CD1c-positive myeloid dendritic cell (primary cell): ENCODE measurements at regions not wholly inside any gene's neighbourhood (a gene's known extent, or its start where the extent isn't known, plus 50 kb on each side); places are given as distances from the start of the nearest gene placed in this dataset.
A peak's percentile ranks its signal among the peaks of the same experiment; 100 is the strongest.
"Not testable (repeated sequence)": the region's sequence is repeated elsewhere in the genome, so short reads cannot be mapped to it uniquely, and the experiment has no call there.

Experiments used
- DNase-seq: peaks from one replicate; pipeline ENCODE4 v3.0.0-alpha.2; 2016; ENCODE audit errors: extremely low spot score

GRCh38 chr13:50156561-50157127, 141.4 kb downstream of the KCNRG start:
- no peak for DNase-seq

DNA sequence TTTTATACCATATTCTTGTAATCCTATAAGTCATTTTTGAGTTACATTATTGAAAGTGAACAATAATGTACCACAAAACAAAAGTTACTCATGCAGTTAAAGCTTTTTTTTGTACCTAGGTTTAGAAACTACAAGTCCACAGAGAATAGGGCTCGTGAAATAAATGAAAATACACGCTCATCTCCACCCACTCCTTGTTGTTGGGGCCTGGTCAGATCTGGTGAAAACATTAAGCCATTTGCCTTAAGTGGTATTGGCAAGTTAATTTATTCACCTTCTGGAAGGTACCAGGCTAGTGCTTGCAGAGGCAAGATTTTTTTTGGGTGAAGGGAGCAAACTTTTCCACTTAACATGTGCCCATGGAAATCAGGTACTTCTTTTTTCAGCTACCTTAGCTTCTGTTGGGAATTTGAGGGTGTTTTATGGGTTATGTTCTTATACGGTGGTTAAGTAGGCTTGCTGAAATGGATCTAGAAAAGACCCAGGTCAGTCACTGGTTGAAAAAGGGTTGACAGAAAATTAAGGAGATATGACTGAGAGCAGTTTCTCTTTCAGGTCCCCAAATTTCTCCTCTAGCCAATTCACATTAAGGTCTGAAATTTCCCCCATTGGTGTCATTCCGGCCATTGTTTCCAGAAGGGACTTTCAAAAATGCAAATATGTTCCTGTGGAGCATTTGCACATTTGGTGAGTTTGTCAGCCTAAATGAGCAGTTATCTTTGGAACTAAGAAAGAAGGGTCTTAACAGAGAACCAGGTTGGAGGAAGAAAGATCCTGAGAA, 143.3 kb downstream of the KCNRG start:
- DNase-seq, result no peak

DNA sequence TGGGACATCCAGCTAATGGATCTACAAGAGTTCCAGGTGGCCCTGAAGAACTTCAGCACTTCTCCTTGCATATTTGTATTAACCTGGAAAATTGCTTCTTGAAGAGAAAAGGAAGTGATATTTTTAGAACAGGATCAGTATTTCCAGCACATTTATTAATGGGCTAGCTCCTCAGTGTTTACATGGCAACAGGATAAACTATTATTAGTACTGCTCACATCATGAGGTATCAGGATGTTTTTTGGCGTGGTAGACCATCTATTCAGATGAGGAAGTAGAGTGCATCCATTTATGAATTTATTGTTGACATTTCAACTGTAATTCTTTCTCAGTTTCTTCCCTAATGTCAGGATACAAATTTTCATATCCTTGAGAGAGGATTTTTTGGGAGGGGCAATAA, 144.4 kb downstream of the KCNRG start:
- no peak for DNase-seq

DNA sequence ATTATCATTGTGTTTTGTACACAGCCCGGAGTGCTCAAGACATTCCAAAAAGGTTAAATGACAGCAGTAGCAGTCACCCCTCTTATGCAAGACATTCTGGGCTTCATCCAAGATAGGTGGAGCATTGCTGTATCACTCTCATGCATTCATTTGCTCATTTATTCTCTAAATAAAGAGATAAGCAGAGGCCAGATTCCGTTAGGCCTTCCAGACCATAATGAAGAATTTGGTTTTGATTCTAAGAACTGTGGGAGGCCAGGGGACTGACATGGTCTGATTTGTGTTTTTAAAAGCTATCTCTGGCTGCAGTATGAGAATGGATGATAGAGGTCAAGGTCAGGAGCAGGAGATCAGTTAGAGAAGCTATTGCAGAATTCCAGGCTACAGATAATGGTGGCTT, 145.8 kb downstream of the KCNRG start:
- DNase-seq, result no peak

DNA sequence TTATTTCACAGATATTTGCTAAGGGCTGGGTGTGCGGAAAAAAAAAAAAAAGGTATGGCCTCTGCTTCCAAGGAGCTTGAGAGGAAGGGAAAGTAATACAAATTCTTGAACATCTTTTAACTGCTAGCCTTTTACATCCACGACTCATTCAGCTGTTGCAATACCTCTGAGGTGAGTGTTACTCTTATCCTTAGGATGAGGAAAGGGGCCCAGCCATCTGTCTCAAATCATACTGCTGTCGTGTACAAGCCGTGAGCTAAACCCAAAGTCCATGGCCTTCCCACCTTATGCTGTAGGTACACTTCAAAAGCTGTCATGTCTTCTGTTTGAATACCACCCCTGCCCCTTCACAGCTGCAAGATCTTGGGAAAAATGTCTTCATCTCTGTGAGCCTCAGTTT, 146.8 kb downstream of the KCNRG start:
- no peak for DNase-seq

DNA sequence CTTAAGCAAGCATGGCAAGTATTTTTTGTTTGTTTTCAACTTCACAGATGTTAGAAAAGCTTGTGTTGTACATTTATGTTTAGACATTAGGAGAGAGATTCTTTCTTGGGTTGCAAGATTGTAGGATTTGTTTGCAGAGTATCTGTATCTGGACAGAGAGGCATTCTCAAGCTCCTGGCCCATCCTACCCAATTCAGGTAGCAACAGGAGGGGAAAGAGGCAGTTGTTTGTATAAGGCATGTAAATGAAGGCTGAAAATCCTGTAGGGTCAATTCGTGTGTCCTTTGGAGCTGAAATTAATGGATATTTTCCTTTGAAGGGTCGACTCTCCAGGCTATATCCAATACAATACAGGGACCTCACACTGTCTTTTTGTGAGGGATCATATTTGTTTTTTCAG, 147.3 kb downstream of the KCNRG start:
- DNase-seq, result no peak

DNA sequence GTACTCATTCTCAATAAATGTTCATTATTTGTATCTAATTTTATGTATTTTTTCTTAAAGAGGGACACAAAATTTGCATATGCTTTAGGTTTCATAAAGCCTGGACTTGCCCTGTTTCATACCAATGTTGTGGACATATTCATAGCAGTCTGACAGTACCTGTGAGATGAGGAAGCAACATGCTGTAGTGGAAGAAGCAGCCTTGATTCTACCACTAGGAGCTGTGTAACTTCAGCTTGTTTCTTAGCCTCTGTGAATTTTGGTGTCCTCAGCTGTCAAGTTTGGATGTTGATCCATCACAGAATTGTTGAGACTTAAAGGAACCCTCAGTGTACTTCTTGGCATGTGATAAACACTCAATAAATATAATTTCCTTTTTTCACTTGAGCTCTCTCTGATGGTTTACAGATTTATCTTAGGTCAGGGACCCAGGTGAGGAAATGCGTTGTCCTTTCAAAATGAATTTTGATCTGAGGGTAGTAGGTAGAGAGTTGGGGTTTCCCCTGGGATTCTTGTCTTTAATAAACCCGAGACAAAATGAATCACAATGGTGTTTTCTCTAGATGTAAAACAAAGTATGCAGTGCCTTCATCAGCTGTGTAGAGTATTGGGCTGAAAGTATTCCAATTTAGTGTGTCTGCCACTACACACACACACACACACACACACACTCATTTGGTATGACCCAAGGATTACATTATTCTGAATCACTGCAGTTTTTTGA, 152.1 kb downstream of the KCNRG start:
- no peak for DNase-seq

DNA sequence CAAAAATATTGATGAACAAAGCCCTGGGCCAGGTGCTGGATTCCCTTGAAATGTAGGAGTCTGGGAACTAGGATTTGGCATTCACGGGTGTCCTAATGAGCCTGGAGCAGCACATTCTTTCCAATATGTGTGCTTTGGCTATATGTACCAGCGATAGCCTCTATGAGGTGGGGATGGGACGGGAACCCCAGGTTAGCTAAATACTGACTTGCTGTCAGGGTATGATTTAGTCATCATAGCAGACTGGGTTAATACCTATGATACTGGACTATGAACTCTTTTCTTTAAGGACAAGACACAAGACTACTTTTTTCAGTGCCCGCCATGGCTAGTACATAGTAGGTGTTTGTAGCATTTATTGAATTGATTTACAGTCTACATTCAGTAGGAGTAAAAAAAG, 152.7 kb downstream of the KCNRG start:
- no peak for DNase-seq

DNA sequence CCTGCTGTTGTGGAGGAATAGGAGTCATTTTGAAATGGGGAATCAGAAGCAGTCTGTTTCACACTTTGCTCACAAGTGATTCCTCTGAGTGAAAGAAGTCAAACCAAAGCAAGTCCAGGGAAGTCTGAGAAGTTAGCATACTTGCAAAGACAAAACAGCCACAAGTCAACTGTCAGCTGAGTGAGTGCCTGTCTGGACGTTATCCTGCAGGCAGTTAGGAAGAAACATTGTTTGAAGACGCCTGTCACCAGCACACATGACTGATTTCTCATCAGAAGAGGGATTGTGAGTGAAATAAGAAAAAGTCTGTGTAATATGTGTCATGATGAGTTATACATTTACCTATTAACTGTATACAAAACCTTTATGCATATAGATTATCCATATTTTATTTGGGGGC, 153.5 kb downstream of the KCNRG start:
- DNase-seq, result no peak

DNA sequence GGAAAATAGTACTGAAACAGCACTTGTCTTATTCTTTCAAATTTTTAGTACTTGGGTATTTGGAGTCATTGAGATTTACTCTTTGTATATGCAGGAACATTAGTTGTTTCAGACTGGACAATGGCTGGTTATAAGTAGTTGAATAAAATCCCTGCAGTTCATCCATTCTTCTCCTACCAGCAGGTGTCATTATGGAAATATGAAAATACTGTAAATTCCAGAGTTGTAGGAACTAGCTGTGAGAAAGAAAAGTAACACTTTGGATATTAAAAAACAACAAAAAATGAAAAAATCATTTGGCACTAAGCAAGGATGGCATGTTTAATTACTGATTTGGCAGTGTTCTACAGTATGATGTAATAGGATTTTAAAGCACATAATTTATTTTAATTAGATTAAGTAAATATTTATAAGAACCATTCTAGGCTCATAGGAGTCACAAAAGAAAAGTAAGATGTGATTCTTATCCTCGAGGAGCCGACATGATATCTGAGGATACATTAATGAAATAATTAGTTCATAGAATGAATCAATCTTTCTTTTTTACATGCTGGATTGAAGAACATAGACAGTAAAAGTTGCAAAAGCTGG, 155.3 kb downstream of the KCNRG start:
- DNase-seq, result no peak

DNA sequence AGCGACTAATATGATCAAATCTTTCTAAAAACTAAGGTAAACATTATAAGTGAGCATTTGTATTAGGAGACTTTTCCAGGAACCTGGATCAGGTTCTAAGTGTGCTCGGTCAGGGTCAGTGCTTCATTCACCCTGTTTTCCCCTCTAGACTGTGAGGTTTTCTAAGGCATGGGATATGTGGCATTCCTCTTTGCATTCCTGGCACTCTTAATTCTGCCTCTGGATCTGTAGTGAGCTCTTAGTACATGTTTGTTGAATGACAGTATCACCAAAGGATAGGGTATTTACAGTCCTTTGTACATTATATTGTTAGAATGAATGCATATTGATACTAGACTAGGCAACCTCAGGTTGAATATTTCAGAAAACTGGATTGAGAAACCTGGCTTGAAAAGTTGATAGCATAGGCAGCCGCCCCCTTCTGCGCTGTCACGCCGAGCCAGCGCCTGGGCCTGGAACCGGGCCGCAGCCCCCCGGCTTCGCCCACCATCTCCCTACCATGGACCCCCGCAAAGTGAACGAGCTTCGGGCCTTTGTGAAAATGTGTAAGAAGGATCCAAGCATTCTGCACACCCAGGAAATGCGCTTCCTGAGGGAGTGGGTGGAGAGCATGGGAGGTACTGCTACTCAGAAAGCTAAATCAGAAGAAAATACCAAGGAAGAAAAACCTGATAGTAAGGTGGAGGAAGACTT, 156.5 kb downstream of the KCNRG start:
- DNase-seq, result no peak

GRCh38 chr13:50173045-50173444, 157.8 kb downstream of the KCNRG start:
- DNase-seq, result not testable (repeated sequence)

- no peak for DNase-seq
Measured at GRCh38 chr13:50174630-50175029, 159.4 kb downstream of the KCNRG start.

DNA sequence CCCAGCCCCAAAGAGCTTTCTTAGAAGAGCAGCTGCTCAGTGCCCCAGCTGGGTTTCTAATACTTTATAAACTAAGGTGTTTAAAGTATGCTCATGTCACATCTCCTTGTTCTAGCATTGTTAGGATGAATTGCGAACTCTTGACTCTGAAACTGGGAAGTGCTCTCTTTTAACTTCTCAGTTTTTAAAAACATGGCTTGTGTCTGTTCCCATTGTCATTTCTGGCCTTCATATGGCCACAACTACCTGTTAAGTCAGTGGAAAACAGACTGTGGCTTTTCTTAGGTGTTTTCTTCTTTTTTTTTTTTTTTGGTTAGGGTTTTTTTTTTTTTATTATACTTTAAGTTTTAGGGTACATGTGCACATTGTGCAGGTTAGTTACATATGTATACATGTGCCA, 164.7 kb downstream of the KCNRG start:
- DNase-seq, result peak; percentile 42

GRCh38 chr13:50185769-50186763, 170.8 kb downstream of the KCNRG start:
- DNase-seq, result not testable (repeated sequence)

DNA sequence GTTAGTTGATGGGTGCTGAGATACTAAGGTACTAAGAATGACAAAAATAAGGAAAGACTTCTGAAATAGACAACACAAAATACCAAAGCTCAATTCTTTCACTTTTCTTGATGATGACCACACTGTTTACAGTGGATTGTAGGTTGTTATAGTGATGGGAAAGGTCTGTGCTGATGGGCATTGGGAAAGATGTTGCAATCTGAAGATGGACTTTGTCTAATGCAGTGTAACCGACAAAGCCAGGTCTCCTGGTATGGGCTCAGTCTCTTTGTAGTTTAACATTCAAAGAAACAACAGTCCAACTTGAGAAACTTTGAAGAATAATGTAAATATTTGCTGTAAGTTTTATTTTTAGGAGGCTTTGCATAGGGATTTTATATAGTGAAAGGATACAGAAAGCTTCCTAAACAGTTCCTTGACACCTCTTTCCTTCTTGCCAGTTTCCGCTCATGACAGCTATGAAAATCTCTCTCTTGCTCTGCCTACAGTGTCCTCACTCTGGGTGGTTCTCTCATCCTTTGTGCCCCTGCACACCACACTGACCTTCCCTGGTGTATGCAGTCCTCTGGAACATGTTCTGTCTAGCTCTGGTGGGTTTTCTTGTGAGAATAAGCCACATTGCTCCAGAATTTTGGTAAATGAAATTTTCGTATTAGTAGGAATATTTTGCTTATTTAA, 172.2 kb downstream of the KCNRG start:
- no peak for DNase-seq

GRCh38 chr13:50188696-50189095, 173.5 kb downstream of the KCNRG start:
- DNase-seq, result no peak

DNA sequence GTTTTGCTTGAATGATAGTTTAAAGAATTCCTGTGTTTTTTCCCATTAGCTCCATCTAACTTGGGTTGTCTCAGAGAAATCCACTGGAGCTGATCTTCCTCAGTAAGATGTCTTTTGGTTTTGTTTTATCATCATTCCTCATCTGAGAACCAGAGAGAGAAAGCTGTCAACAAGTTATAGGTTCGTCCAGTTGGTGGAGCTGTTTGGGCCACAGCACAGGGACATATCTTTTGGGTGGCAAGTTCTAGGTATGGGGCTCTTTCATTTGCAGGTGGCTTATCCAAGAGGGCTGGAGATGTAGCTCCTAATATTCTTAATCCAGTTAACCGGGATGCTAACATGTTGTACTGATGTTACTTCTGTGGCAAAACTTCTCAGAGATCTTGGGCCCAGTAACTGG, 174.2 kb downstream of the KCNRG start:
- DNase-seq, result no peak

GRCh38 chr13:50191004-50191403, 175.8 kb downstream of the KCNRG start:
- no peak for DNase-seq

- no peak for DNase-seq
Measured at GRCh38 chr13:50192272-50192813, 177.1 kb downstream of the KCNRG start.
